ENCODE measurements at regions not wholly inside any gene's neighbourhood (a gene's known extent, or its start where the extent isn't known, plus 50 kb on each side); places are given as distances from the start of the nearest gene placed in this dataset.

- ChIA-PET CTCF (ENCODE audit: low intra/inter-chr PET ratio) (no interaction called here), POLR2A (no interaction called here)
- in situ Hi-C loops (cut with MboI) (no loop called here), intact Hi-C loops (cut with micrococcal nuclease) (no loop called here)
- Histone ChIP-seq H3K4me3 (no peak overlapping the region), H3K79me2 (ENCODE audit: control insufficient read depth, insufficient read depth, low read length) (no peaks in the 10 kb centered on the region), H3K9me1 (ENCODE audit: control insufficient read depth, insufficient read depth, low read length) (no peaks in the 10 kb centered on the region), H2AFZ (ENCODE audit: low read depth, low read length) (no peak overlapping the region), H3K36me3 (ENCODE audit: control insufficient read depth, insufficient read depth, low read length) (no peaks in the 10 kb centered on the region), H3K27ac (ENCODE audit: extremely low read depth, low read depth, low read length) (no peak overlapping the region), H4K20me1 (replicated peaks; ENCODE audit: control insufficient read depth, insufficient read depth, low read length) (no peaks in the 10 kb centered on the region), H3K4me2 (ENCODE audit: insufficient read depth, low read length) (no peak overlapping the region), H3K27me3 (ENCODE audit: control insufficient read depth in 2 of 2, insufficient read depth in 2 of 2, low read length in 2 of 2) (no peaks in the 10 kb centered on the region), H3K9me3 (replicated peaks; ENCODE audit: control insufficient read depth, insufficient read depth, low read depth, low read length) (no peaks in the 10 kb centered on the region), H3K9ac (ENCODE audit: insufficient read depth in 1 of 2, low read depth in 2 of 2, low read length in 2 of 2) (no peak overlapping the region), H3K4me1 (replicated peaks in 1 of 2; ENCODE audit: control insufficient read depth in 2 of 2, insufficient read depth in 2 of 2, low read length in 2 of 2) (no peaks in the 10 kb centered on the region)
- no peak for FAIRE-seq
- no TSS peak for BruUV-seq (replicated peaks)
- DNase-seq (ENCODE audit: extremely low read depth in 1 of 4, low spot score in 3 of 4) = no peak
- no peak for ATAC-seq
- TF ChIP-seq ZNF347 (CRISPR knock-in tag; IDR thresholded peaks at IDR 0.05; ENCODE audit: low read depth) = no peak
- TF ChIP-seq ATF7 (IDR thresholded peaks at IDR 0.05) = no peak
- no peak for TF ChIP-seq FOXJ2 (tag; IDR thresholded peaks at IDR 0.05)
- TF ChIP-seq FOXK1 (CRISPR knock-in tag; IDR thresholded peaks at IDR 0.05; ENCODE audit: borderline replicate concordance) = no peak
- no peak for TF ChIP-seq SOX6 (IDR thresholded peaks at IDR 0.05)
- no peak for TF ChIP-seq NONO (IDR thresholded peaks at IDR 0.05; ENCODE audit: low read depth in 2 of 2, low read length in 1 of 2)
- no peak for TF ChIP-seq TEAD4 (IDR thresholded peaks at IDR 0.05; ENCODE audit: low read length)
- no peak for TF ChIP-seq TEAD4 (CRISPR knock-in tag; IDR thresholded peaks at IDR 0.05; ENCODE audit: borderline replicate concordance)
- TF ChIP-seq XRCC5 (IDR thresholded peaks at IDR 0.05; ENCODE audit: low read depth, low read length) = no peak
- TF ChIP-seq IRF1 (CRISPR knock-in tag; IDR thresholded peaks at IDR 0.05; ENCODE audit: borderline replicate concordance) = no peak
- TF ChIP-seq AFF1 (IDR thresholded peaks at IDR 0.05; ENCODE audit: low read depth in 1 of 2, partially characterized antibody in 2 of 2) = no peak
- TF ChIP-seq BRF2 (IDR thresholded peaks at IDR 0.05; ENCODE audit: borderline replicate concordance, insufficient read depth, insufficient read length) = no peak
- no peak for TF ChIP-seq MED1 (CRISPR knock-in tag; IDR thresholded peaks at IDR 0.05; ENCODE audit: borderline replicate concordance)
- WGBS (ENCODE audit: insufficient coverage, low coverage, missing lambda C conversion rate) = 0% methylated on average over 1 of the region's 1 CpG
Observed at GRCh38 chr1:78355656-78356055, 135.1 kb upstream of the PTGFR start.

Measured in K562 (cell line).